ENCODE measurements at regions not wholly inside any gene's neighbourhood (a gene's known extent, or its start where the extent isn't known, plus 50 kb on each side); places are given as distances from the start of the nearest gene placed in this dataset.

- TF ChIP-seq, protein P1, sequence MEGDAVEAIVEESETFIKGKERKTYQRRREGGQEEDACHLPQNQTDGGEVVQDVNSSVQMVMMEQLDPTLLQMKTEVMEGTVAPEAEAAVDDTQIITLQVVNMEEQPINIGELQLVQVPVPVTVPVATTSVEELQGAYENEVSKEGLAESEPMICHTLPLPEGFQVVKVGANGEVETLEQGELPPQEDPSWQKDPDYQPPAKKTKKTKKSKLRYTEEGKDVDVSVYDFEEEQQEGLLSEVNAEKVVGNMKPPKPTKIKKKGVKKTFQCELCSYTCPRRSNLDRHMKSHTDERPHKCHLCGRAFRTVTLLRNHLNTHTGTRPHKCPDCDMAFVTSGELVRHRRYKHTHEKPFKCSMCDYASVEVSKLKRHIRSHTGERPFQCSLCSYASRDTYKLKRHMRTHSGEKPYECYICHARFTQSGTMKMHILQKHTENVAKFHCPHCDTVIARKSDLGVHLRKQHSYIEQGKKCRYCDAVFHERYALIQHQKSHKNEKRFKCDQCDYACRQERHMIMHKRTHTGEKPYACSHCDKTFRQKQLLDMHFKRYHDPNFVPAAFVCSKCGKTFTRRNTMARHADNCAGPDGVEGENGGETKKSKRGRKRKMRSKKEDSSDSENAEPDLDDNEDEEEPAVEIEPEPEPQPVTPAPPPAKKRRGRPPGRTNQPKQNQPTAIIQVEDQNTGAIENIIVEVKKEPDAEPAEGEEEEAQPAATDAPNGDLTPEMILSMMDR (IDR thresholded peaks at IDR 0.05): no peak
- TF ChIP-seq POLR2A (IDR thresholded peaks at IDR 0.05): no peak
- TF ChIP-seq POLR2AphosphoS5 (IDR thresholded peaks at IDR 0.05): no peak
Observed at GRCh38 chr4:126701756-126702155, 931.0 kb upstream of the INTU start.
